Natural killer cell (primary cell): ENCODE measurements at regions not wholly inside any gene's neighbourhood (a gene's known extent, or its start where the extent isn't known, plus 50 kb on each side); places are given as distances from the start of the nearest gene placed in this dataset.

Experiments
- ATAC-seq, 3 donors: fragments of 150-1000 bp in 2 of 3; fragments of 200-7000 bp in 1 of 3; cut with Tn5 transposase; 1 replicate in 1 of 3; 2 replicates in 2 of 3; pipeline ENCODE4 v1.10.0; 2021; ENCODE audit warnings: mild to moderate bottlenecking in 2 of 3, moderate library complexity in 2 of 3
- DNase-seq, 2 donors: peaks; one replicate each; pipeline versions ENCODE4 v3.0.0 to v3.0.0-alpha.2; 2013 to 2021; ENCODE audit warnings: mixed read lengths in 1 of 2
- H3K27ac ChIP-seq: one replicate; pipeline ENCODE4 v1.5.1; 2013; ENCODE audit warnings: mild to moderate bottlenecking, low read length
- H3K27me3 ChIP-seq: one replicate; pipeline ENCODE4 v1.6.1; 2013; ENCODE audit warnings: low read length; ENCODE audit not compliant: control insufficient read depth, insufficient read depth
- H3K36me3 ChIP-seq: one replicate; pipeline ENCODE4 v1.6.1; 2013; ENCODE audit warnings: low read length; ENCODE audit not compliant: control insufficient read depth, insufficient read depth
- H3K4me1 ChIP-seq: one replicate; pipeline ENCODE4 v1.6.1; 2013; ENCODE audit warnings: low read length; ENCODE audit not compliant: control insufficient read depth, insufficient read depth
- H3K4me3 ChIP-seq: one replicate; pipeline ENCODE4 v1.5.1; 2013; ENCODE audit warnings: low read length
- H3K9me3 ChIP-seq: one replicate; pipeline ENCODE4 v1.6.1; 2013; ENCODE audit warnings: low read length; ENCODE audit not compliant: control insufficient read depth, insufficient read depth
- H3K27ac Mint-ChIP-seq, 2 donors: one replicate each; pipeline ENCODE4 v1.8.0; 2022; ENCODE audit warnings: mild to moderate bottlenecking in 2 of 2, mixed read lengths in 2 of 2, moderate library complexity in 1 of 2
- H3K27me3 Mint-ChIP-seq, 2 donors: one replicate each; pipeline ENCODE4 v1.8.0; 2022; ENCODE audit warnings: low read depth in 2 of 2, mixed read lengths in 2 of 2
- H3K36me3 Mint-ChIP-seq: one replicate; pipeline ENCODE4 v1.8.0; 2022; ENCODE audit warnings: mixed read lengths
- H3K4me1 Mint-ChIP-seq, 2 donors: one replicate each; pipeline ENCODE4 v1.8.0; 2022; ENCODE audit warnings: mixed read lengths in 2 of 2
- H3K4me3 Mint-ChIP-seq: one replicate; pipeline ENCODE4 v1.8.0; 2022; ENCODE audit warnings: mild to moderate bottlenecking, moderate library complexity, mixed read lengths
- H3K9me3 Mint-ChIP-seq, 2 donors: one replicate each; pipeline ENCODE4 v1.8.0; 2022; ENCODE audit warnings: mixed read lengths in 2 of 2
- CTCF ChIP-seq: fragments of 200-600 bp; IDR thresholded peaks from one replicate; pipeline ENCODE4 v1.8.0; 2022; ENCODE audit warnings: antibody characterized with exemption
- WGBS: methylation state at CpG from one replicate; pipeline ENCODE4 v1.1.7; 2013; ENCODE audit warnings: missing lambda C conversion rate; ENCODE audit not compliant: insufficient coverage; 5-methylcytosine and 5-hydroxymethylcytosine counted together
- intact Hi-C: fragments of 100-400 bp; cut with micrococcal nuclease; formaldehyde crosslinking; loops from one replicate; pipeline ENCODE4 v1.14.2; 2022

GRCh38 chr2:175732531-175732930, 269.5 kb downstream of the LNPK start:
- WGBS = 100% methylated on average over 1 of the region's 2 CpGs
- ATAC-seq (no peak), DNase-seq (no peak)
- H3K4me3 ChIP-seq = no peak overlapping the region
- Mint-ChIP-seq H3K27me3 (peaks cover 0 to 3% of the 10 kb centered on the region in 2 donors), H3K27ac (no peak overlapping the region), H3K9me3 (no peaks in the 10 kb centered on the region), H3K36me3 (no peaks in the 10 kb centered on the region), H3K4me3 (no peak overlapping the region), H3K4me1 (no peaks in the 10 kb centered on the region)
- no peaks in the 10 kb centered on the region for H3K9me3 ChIP-seq
- no peak for TF ChIP-seq CTCF
- H3K36me3 ChIP-seq = no peaks in the 10 kb centered on the region
- H3K27me3 ChIP-seq = no peaks in the 10 kb centered on the region
- H3K27ac ChIP-seq = no peak overlapping the region
- intact Hi-C loops = no loop called here
- H3K4me1 ChIP-seq = no peaks in the 10 kb centered on the region

- no peaks in the 10 kb centered on the region for H3K9me3 Mint-ChIP-seq
- no peak for ATAC-seq
- H3K27me3 ChIP-seq = no peaks in the 10 kb centered on the region
- no peaks in the 10 kb centered on the region for H3K9me3 ChIP-seq
- no peak overlapping the region for H3K27ac Mint-ChIP-seq
- H3K36me3 Mint-ChIP-seq = no peaks in the 10 kb centered on the region
- no peak overlapping the region for H3K27ac ChIP-seq
- TF ChIP-seq CTCF = no peak
- no peak for DNase-seq
- H3K4me3 ChIP-seq = no peak overlapping the region
- peaks cover 0 to 2% of the 10 kb centered on the region in 2 donors for H3K27me3 Mint-ChIP-seq
- no peaks in the 10 kb centered on the region for H3K4me1 Mint-ChIP-seq
- H3K4me3 Mint-ChIP-seq = no peak overlapping the region
- no peaks in the 10 kb centered on the region for H3K4me1 ChIP-seq
- intact Hi-C loops = no loop called here
- 90% methylated on average over 4 of the region's 4 CpGs for WGBS
- H3K36me3 ChIP-seq = no peaks in the 10 kb centered on the region
Observed at GRCh38 chr2:175730050-175730449, 272.0 kb downstream of the LNPK start.

DNA sequence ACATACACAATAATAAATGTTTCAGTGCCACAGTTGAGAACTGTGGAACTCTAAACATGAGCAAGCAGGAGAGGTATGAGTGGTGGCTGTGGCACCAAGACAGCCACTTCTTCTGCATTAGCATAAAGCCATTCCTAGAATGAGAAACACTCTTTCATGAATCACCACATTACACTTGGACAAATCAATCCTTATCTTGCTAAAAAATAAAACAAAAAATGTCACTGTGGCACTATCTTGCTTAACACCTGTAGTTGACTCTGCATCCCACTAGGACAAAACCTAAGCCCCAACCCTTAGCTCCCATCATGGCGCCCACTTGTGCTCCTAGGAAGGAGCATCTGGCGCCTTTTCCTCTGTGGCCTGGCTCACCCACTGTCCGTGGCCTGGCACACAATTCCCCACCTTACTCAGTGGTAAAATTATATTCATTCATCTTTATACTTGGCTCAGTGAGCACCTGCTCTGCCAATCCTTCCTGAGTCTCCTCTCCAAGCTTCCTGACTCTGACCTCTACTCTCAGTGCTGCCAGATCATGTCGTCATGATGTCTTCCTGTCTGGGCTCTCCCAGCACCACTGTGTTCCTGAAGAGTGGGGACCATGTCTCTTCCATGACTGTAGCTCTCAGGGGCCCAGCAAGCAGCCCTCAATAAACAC, 272.9 kb downstream of the LNPK start:
- H3K9me3 Mint-ChIP-seq = no peaks in the 10 kb centered on the region
- DNase-seq (no peak), ATAC-seq (no peak)
- H3K27ac Mint-ChIP-seq = no peak overlapping the region
- no peaks in the 10 kb centered on the region for H3K4me1 ChIP-seq
- no peak for TF ChIP-seq CTCF
- H3K36me3 Mint-ChIP-seq = no peaks in the 10 kb centered on the region
- intact Hi-C loops = no loop called here
- no peaks in the 10 kb centered on the region for H3K27me3 ChIP-seq
- no peaks in the 10 kb centered on the region for H3K9me3 ChIP-seq
- H3K4me3 ChIP-seq = no peak overlapping the region
- 78% methylated on average over 4 of the region's 4 CpGs for WGBS
- H3K4me1 Mint-ChIP-seq = no peaks in the 10 kb centered on the region
- H3K27ac ChIP-seq = no peak overlapping the region
- no peaks in the 10 kb centered on the region for H3K36me3 ChIP-seq
- H3K27me3 Mint-ChIP-seq = peaks cover 0 to 4% of the 10 kb centered on the region in 2 donors
- no peak overlapping the region for H3K4me3 Mint-ChIP-seq

DNA sequence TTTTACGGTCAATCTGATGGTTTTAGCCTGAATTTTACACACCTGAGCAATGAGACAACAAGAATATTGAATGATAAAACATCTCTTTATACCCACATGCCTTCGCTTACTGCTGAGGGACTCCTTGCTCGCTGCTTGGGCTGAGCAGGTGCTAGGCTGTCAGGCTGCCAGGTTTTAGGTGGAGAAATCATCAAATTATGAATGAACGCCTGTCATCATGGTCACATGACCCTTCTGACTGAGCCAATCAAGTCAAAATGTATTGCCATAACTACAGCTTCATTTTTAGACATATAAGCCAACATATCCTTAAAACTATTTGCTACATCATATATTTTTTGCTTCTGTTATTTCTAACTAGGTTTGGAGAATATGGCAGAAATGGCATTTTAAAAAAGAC, 274.0 kb downstream of the LNPK start:
- Histone ChIP-seq H3K4me3 (no peak overlapping the region), H3K36me3 (no peaks in the 10 kb centered on the region), H3K9me3 (no peaks in the 10 kb centered on the region), H3K27me3 (no peaks in the 10 kb centered on the region), H3K4me1 (no peaks in the 10 kb centered on the region), H3K27ac (no peak overlapping the region)
- no peak overlapping the region for H3K27ac Mint-ChIP-seq
- no peaks in the 10 kb centered on the region for H3K4me1 Mint-ChIP-seq
- 78% methylated on average over 4 of the region's 4 CpGs for WGBS
- H3K36me3 Mint-ChIP-seq = no peaks in the 10 kb centered on the region
- no peak for DNase-seq
- no peak overlapping the region for H3K4me3 Mint-ChIP-seq
- no peak for TF ChIP-seq CTCF
- no peak for ATAC-seq
- H3K9me3 Mint-ChIP-seq = peaks cover 0 to 3% of the 10 kb centered on the region in 2 donors
- peaks cover 0 to 7% of the 10 kb centered on the region in 2 donors for H3K27me3 Mint-ChIP-seq
- intact Hi-C loops = no loop called here
